Ovary (tissue), 7 donors: ENCODE measurements at regions not wholly inside any gene's neighbourhood (a gene's known extent, or its start where the extent isn't known, plus 50 kb on each side); places are given as distances from the start of the nearest gene placed in this dataset.

Experiments used
- DNase-seq, 5 donors: peaks; one replicate each; pipeline ENCODE4 v3.0.0-alpha.2; 2019 to 2020
- H3K27ac ChIP-seq, 2 donors: fragments of 200-600 bp; one replicate each; pipeline versions ENCODE4 v1.5.1 to v1.8.0; 2019 to 2022
- H3K27me3 ChIP-seq: fragments of 200-600 bp; one replicate; pipeline ENCODE4 v1.8.0; 2022
- H3K36me3 ChIP-seq: fragments of 200-600 bp; sonication (generic); one replicate; pipeline ENCODE4 v1.5.1; 2019
- H3K4me1 ChIP-seq: one replicate; pipeline ENCODE4 v1.8.1; 2013; ENCODE audit warnings: mild to moderate bottlenecking, moderate library complexity; ENCODE audit not compliant: insufficient read depth
- H3K4me3 ChIP-seq: fragments of 200-600 bp; sonication (generic); one replicate; pipeline ENCODE4 v1.5.1; 2017
- H3K9me3 ChIP-seq, 2 donors: fragments of 200-600 bp in 1 of 2; sonication (generic) in 1 of 2; one replicate each; pipeline versions ENCODE4 v1.5.1 to v1.8.1; 2013 to 2019; ENCODE audit warnings: mild to moderate bottlenecking in 1 of 2, moderate library complexity in 1 of 2
- EP300 ChIP-seq: sonication (generic); formaldehyde crosslinking; IDR thresholded peaks from one replicate; pipeline ENCODE4 v1.6.1; 2017; ENCODE audit warnings: antibody characterized with exemption
- POLR2A ChIP-seq: fragments of 450-650 bp; IDR thresholded peaks from one replicate; pipeline ENCODE4 v1.6.1; 2017; ENCODE audit warnings: antibody characterized with exemption, mild to moderate bottlenecking, moderate library complexity
- WGBS, 3 donors: extraction: QIAGEN DNeasy Blood & Tissue Kit in 1 of 3; methylation state at CpG; one replicate each; pipeline versions ENCODE4 v1.1.5 to v1.1.7; 2013 to 2017; 5-methylcytosine and 5-hydroxymethylcytosine counted together
- intact Hi-C, 4 donors: fragments of 100-400 bp; cut with DNase I; formaldehyde crosslinking; loops; one replicate each; pipeline versions ENCODE4 v1.11.0 to v1.15.1; 2022 to 2023
- TF ChIP-seq, protein P1 (sequence below), 3 donors: fragments of 450-650 bp in 2 of 3; fragments of 200-600 bp in 1 of 3; IDR thresholded peaks; one replicate each; pipeline versions ENCODE4 v1.5.1 to v1.8.0; 2016 to 2022; ENCODE audit warnings: antibody characterized with exemption in 3 of 3, mild to moderate bottlenecking in 1 of 3
- donor health status: DM: no; HTN: no; CAD: no; lungs with moderate emphysema.
- donor health status: DM: no; HTN: no; CAD: no.
- donor health status: Bipolar disorder and iron deficiency.
- donor health status: DM: no; HTN: no; CAD: no.
- donor health status: DM: yes; HTN: yes; CAD: no.

- no peak for DNase-seq
- 85 to 95% (median 87%) methylated on average over 8 of the region's 8 CpGs for WGBS, 3 donors
- no peak for TF ChIP-seq POLR2A
- TF ChIP-seq, protein P1, sequence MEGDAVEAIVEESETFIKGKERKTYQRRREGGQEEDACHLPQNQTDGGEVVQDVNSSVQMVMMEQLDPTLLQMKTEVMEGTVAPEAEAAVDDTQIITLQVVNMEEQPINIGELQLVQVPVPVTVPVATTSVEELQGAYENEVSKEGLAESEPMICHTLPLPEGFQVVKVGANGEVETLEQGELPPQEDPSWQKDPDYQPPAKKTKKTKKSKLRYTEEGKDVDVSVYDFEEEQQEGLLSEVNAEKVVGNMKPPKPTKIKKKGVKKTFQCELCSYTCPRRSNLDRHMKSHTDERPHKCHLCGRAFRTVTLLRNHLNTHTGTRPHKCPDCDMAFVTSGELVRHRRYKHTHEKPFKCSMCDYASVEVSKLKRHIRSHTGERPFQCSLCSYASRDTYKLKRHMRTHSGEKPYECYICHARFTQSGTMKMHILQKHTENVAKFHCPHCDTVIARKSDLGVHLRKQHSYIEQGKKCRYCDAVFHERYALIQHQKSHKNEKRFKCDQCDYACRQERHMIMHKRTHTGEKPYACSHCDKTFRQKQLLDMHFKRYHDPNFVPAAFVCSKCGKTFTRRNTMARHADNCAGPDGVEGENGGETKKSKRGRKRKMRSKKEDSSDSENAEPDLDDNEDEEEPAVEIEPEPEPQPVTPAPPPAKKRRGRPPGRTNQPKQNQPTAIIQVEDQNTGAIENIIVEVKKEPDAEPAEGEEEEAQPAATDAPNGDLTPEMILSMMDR (IDR thresholded peaks at IDR 0.05): no peak
- TF ChIP-seq EP300: no peak
Observed at GRCh38 chr10:124279882-124280281, 138.8 kb downstream of the OAT start.

GRCh38 chr10:124279298-124279697, 139.4 kb downstream of the OAT start:
- TF ChIP-seq, protein P1 (IDR thresholded peaks at IDR 0.05): no peak
- TF ChIP-seq POLR2A (no peak), EP300 (no peak)
- Histone ChIP-seq H3K27ac (no peak overlapping the region), H3K9me3 (no peaks in the 10 kb centered on the region), H3K4me1 (no peaks in the 10 kb centered on the region), H3K27me3 (no peaks in the 10 kb centered on the region), H3K4me3 (no peak overlapping the region), H3K36me3 (no peaks in the 10 kb centered on the region)
- WGBS, 3 donors: 67 to 88% (median 81%) methylated on average over 2 of the region's 2 CpGs
- intact Hi-C loops: no loop called here
- DNase-seq: no peak

More at GRCh38 chr10:124279882-124280281, 138.8 kb downstream of the OAT start:
- Histone ChIP-seq H3K9me3 (no peaks in the 10 kb centered on the region), H3K27ac (no peak overlapping the region), H3K4me3 (no peak overlapping the region), H3K4me1 (no peaks in the 10 kb centered on the region), H3K27me3 (no peaks in the 10 kb centered on the region), H3K36me3 (no peaks in the 10 kb centered on the region)
- intact Hi-C loops: no loop called here

- DNase-seq: no peak
- intact Hi-C loops: no loop called here
- Histone ChIP-seq H3K4me3 (no peak overlapping the region), H3K36me3 (no peaks in the 10 kb centered on the region), H3K9me3 (no peaks in the 10 kb centered on the region), H3K4me1 (no peaks in the 10 kb centered on the region), H3K27me3 (no peaks in the 10 kb centered on the region), H3K27ac (no peak overlapping the region)
- WGBS, 3 donors: 94% methylated on average over 5 of the region's 5 CpGs
- TF ChIP-seq, protein P1 (IDR thresholded peaks at IDR 0.05): no peak
- no peak for TF ChIP-seq EP300
- no peak for TF ChIP-seq POLR2A
Observed at GRCh38 chr10:124278356-124278755, 140.4 kb downstream of the OAT start.

- 45 to 67% (median 54%) methylated on average over 1 of the region's 1 CpG for WGBS, 3 donors
- Histone ChIP-seq H3K36me3 (no peaks in the 10 kb centered on the region), H3K9me3 (no peaks in the 10 kb centered on the region), H3K4me3 (no peak overlapping the region), H3K27me3 (no peaks in the 10 kb centered on the region), H3K27ac (no peak overlapping the region), H3K4me1 (no peaks in the 10 kb centered on the region)
- intact Hi-C loops: no loop called here
- TF ChIP-seq, protein P1 (IDR thresholded peaks at IDR 0.05): no peak
- TF ChIP-seq POLR2A (no peak), EP300 (no peak)
- DNase-seq: no peak
Observed at GRCh38 chr10:124273141-124273540, 145.6 kb downstream of the OAT start.
